Peyer's patch (tissue), 4 donors: ENCODE measurements at regions not wholly inside any gene's neighbourhood (a gene's known extent, or its start where the extent isn't known, plus 50 kb on each side); places are given as distances from the start of the nearest gene placed in this dataset.

Experiments
- DNase-seq, 3 donors: peaks; one replicate each; pipeline ENCODE4 v3.0.0-alpha.2; 2017 to 2019
- H3K27ac ChIP-seq, 4 donors: fragments of 200-600 bp; sonication (generic); one replicate each; pipeline ENCODE4 v1.5.1; 2016 to 2019
- H3K27me3 ChIP-seq, 2 donors: fragments of 200-600 bp; sonication (generic); one replicate each; pipeline ENCODE4 v1.5.1; 2019
- H3K36me3 ChIP-seq, 3 donors: fragments of 200-600 bp; sonication (generic); one replicate each; pipeline ENCODE4 v1.5.1; 2016 to 2019
- H3K4me1 ChIP-seq, 4 donors: fragments of 200-600 bp; sonication (generic); one replicate each; pipeline ENCODE4 v1.5.1; 2016 to 2019
- H3K4me3 ChIP-seq, 4 donors: fragments of 200-600 bp; sonication (generic); 1 replicate in 3 of 4; 2 replicates in 1 of 4; pipeline ENCODE4 v1.5.1; 2016 to 2019; ENCODE audit warnings: mild to moderate bottlenecking in 1 of 4
- H3K9me3 ChIP-seq, 4 donors: fragments of 200-600 bp; sonication (generic); one replicate each; pipeline ENCODE4 v1.5.1; 2016 to 2019; ENCODE audit warnings: mild to moderate bottlenecking in 1 of 4
- POLR2A ChIP-seq, 2 donors: fragments of 450-650 bp; IDR thresholded peaks; one replicate each; pipeline ENCODE4 v1.5.1; 2017; ENCODE audit warnings: antibody characterized with exemption in 2 of 2, mild to moderate bottlenecking in 2 of 2, moderate library complexity in 2 of 2
- TF ChIP-seq, protein P1 (sequence below), 6 experiments: fragments of 450-650 bp in 4 of 6; fragments of 200-600 bp in 2 of 6; sonication (generic) in 1 of 6; IDR thresholded peaks; one replicate each; pipeline ENCODE4 v1.5.1; 2017 to 2019; ENCODE audit warnings: antibody characterized with exemption in 6 of 6, mild to moderate bottlenecking in 3 of 6, moderate library complexity in 1 of 6

GRCh38 chr4:174066611-174067205 lies 216.8 kb downstream of the FBXO8 start:
- no peaks in the 10 kb centered on the region for H3K9me3 ChIP-seq
- no peak overlapping the region for H3K27ac ChIP-seq
- no peaks in the 10 kb centered on the region for H3K36me3 ChIP-seq

GRCh38 chr4:174062831-174063230 lies 220.6 kb downstream of the FBXO8 start:
- TF ChIP-seq POLR2A (IDR thresholded peaks at IDR 0.05): no peak
- TF ChIP-seq, protein P1, sequence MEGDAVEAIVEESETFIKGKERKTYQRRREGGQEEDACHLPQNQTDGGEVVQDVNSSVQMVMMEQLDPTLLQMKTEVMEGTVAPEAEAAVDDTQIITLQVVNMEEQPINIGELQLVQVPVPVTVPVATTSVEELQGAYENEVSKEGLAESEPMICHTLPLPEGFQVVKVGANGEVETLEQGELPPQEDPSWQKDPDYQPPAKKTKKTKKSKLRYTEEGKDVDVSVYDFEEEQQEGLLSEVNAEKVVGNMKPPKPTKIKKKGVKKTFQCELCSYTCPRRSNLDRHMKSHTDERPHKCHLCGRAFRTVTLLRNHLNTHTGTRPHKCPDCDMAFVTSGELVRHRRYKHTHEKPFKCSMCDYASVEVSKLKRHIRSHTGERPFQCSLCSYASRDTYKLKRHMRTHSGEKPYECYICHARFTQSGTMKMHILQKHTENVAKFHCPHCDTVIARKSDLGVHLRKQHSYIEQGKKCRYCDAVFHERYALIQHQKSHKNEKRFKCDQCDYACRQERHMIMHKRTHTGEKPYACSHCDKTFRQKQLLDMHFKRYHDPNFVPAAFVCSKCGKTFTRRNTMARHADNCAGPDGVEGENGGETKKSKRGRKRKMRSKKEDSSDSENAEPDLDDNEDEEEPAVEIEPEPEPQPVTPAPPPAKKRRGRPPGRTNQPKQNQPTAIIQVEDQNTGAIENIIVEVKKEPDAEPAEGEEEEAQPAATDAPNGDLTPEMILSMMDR (IDR thresholded peaks at IDR 0.05): no peak
- H3K36me3 ChIP-seq: no peaks in the 10 kb centered on the region
- no peak for DNase-seq
- H3K27me3 ChIP-seq: no peaks in the 10 kb centered on the region
- no peaks in the 10 kb centered on the region for H3K4me1 ChIP-seq
- H3K9me3 ChIP-seq: no peaks in the 10 kb centered on the region
- no peak overlapping the region for H3K4me3 ChIP-seq
- H3K27ac ChIP-seq: no peak overlapping the region

More at GRCh38 chr4:174066611-174067205, 216.8 kb downstream of the FBXO8 start:
- no peak for DNase-seq
- Histone ChIP-seq H3K27me3 (no peaks in the 10 kb centered on the region), H3K4me3 (no peak overlapping the region), H3K4me1 (no peaks in the 10 kb centered on the region)
- TF ChIP-seq POLR2A (IDR thresholded peaks at IDR 0.05): no peak
- TF ChIP-seq, protein P1 (IDR thresholded peaks at IDR 0.05): no peak

DNA sequence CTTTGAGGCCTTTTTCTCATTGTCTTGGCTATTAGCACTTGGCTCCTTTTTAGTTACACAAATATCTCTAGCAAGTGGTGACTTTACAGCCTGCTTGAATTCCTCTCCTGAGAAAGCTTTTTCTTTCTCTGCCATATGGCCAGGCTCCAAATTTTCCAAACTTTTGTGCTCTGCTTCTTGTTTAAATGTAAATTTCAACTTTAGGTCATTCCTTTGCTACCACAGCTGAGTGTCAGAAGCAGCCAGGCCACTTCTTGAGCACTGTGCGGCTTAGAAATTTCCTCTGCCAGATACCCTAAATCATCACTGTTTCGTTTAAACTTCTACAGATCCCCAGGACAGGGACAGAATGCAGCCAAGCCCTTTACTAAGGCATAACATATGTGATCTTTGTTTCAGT lies 222.4 kb downstream of the FBXO8 start:
- no peaks in the 10 kb centered on the region for H3K27me3 ChIP-seq
- H3K9me3 ChIP-seq: no peaks in the 10 kb centered on the region
- H3K4me3 ChIP-seq: no peak overlapping the region
- DNase-seq: no peak
- H3K27ac ChIP-seq: no peak overlapping the region
- H3K4me1 ChIP-seq: no peaks in the 10 kb centered on the region
- H3K36me3 ChIP-seq: no peaks in the 10 kb centered on the region
- TF ChIP-seq, protein P1 (IDR thresholded peaks at IDR 0.05): no peak
- TF ChIP-seq POLR2A (IDR thresholded peaks at IDR 0.05): no peak

DNA sequence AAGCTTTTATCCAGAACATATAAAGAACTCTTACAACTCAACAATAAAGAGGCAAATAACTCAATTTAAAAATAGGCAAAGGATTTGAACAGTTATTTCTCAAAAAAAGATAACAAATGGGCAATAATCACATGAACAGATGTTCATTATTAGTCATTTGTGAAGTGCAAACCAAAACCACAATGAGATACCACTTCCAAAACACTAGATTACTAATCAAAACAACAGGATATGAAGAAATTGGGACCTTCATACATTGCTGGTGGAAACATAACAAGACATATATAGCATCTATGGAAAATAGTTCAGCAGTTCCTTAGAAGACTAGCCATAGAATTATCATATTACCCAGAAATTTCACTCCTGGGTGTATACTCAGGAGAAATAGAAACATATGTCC lies 224.6 kb downstream of the FBXO8 start:
- TF ChIP-seq, protein P1 (IDR thresholded peaks at IDR 0.05): no peak
- TF ChIP-seq POLR2A (IDR thresholded peaks at IDR 0.05): no peak
- no peak overlapping the region for H3K27ac ChIP-seq
- no peaks in the 10 kb centered on the region for H3K9me3 ChIP-seq
- H3K36me3 ChIP-seq: no peaks in the 10 kb centered on the region
- H3K4me3 ChIP-seq: no peak overlapping the region
- no peak for DNase-seq
- no peaks in the 10 kb centered on the region for H3K4me1 ChIP-seq
- no peaks in the 10 kb centered on the region for H3K27me3 ChIP-seq

DNA sequence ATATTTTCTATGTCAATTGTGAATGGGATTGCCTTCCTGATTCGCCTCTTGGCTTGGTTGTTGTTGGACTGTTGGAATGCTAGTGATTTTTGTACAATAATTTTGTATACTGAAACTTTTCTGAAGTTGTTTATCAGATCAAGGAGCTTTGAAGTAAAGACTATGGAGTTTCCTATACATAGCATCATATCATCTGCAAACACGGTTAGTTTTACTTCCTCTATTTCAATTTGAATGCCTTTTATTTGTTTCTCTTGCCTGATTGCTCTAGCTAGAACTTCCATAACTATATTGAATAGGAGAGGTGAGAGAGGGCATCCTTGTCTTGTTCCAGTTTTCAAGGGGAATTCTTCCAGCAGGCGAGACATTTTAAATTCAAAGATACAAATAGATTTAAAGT lies 226.5 kb downstream of the FBXO8 start:
- Histone ChIP-seq H3K9me3 (no peaks in the 10 kb centered on the region), H3K27me3 (no peaks in the 10 kb centered on the region), H3K4me1 (no peaks in the 10 kb centered on the region), H3K4me3 (no peak overlapping the region), H3K27ac (no peak overlapping the region), H3K36me3 (no peaks in the 10 kb centered on the region)
- DNase-seq: no peak
- no peak for TF ChIP-seq POLR2A (IDR thresholded peaks at IDR 0.05)
- TF ChIP-seq, protein P1 (IDR thresholded peaks at IDR 0.05): no peak

DNA sequence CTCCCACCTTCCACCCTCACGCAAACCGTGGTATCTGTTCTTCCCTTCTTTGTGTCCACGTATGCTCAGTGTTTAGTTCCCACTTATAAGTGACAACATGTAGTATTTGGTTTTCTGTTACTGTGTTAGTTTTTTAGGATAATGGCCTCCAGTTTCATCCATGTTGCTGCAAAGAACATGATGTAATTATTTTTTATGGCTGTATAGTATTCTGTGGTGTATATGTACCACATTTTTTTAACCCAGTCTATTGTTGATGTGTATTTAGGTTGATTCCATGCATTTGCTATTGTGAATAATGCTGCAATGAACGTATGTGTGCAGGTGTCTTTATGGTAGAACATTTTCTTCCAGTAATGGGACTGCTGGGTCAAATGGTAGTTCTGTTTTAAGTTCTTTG lies 228.1 kb downstream of the FBXO8 start:
- no peaks in the 10 kb centered on the region for H3K36me3 ChIP-seq
- H3K27me3 ChIP-seq: no peaks in the 10 kb centered on the region
- no peaks in the 10 kb centered on the region for H3K9me3 ChIP-seq
- no peak for DNase-seq
- H3K4me3 ChIP-seq: no peak overlapping the region
- no peak overlapping the region for H3K27ac ChIP-seq
- no peaks in the 10 kb centered on the region for H3K4me1 ChIP-seq
- no peak for TF ChIP-seq POLR2A (IDR thresholded peaks at IDR 0.05)
- TF ChIP-seq, protein P1 (IDR thresholded peaks at IDR 0.05): no peak
